ENCODE measurements at regions not wholly inside any gene's neighbourhood (a gene's known extent, or its start where the extent isn't known, plus 50 kb on each side); places are given as distances from the start of the nearest gene placed in this dataset.

DNA sequence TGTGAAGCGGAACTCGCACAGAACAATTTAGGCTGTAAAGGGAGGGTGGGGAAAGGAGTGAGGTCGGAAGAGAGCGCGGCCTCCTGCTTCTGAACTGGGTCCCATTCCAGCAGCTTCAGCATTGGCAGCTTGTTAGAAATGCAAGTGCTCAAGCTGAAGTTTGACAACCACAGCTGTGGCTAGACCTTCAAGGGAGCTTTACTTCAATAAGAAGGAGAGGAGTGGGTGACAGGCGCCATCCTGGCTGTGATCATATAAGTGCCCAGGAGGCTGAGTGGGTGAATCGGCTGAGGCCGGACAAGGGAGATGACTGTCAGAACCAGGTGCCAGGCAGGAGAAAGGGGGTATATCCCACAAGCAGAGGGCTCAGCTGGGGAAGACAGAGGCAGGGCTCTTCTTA, 622.5 kb downstream of the GALR1 start:
- TF ChIP-seq, protein P1, sequence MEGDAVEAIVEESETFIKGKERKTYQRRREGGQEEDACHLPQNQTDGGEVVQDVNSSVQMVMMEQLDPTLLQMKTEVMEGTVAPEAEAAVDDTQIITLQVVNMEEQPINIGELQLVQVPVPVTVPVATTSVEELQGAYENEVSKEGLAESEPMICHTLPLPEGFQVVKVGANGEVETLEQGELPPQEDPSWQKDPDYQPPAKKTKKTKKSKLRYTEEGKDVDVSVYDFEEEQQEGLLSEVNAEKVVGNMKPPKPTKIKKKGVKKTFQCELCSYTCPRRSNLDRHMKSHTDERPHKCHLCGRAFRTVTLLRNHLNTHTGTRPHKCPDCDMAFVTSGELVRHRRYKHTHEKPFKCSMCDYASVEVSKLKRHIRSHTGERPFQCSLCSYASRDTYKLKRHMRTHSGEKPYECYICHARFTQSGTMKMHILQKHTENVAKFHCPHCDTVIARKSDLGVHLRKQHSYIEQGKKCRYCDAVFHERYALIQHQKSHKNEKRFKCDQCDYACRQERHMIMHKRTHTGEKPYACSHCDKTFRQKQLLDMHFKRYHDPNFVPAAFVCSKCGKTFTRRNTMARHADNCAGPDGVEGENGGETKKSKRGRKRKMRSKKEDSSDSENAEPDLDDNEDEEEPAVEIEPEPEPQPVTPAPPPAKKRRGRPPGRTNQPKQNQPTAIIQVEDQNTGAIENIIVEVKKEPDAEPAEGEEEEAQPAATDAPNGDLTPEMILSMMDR (IDR thresholded peaks at IDR 0.05): no peak
- no peak for TF ChIP-seq POLR2A (IDR thresholded peaks at IDR 0.05)
